ENCODE measurements at regions not wholly inside any gene's neighbourhood (a gene's known extent, or its start where the extent isn't known, plus 50 kb on each side); places are given as distances from the start of the nearest gene placed in this dataset.
"Not testable (repeated sequence)": the region's sequence is repeated elsewhere in the genome, so short reads cannot be mapped to it uniquely, and the experiment has no call there.

DNA sequence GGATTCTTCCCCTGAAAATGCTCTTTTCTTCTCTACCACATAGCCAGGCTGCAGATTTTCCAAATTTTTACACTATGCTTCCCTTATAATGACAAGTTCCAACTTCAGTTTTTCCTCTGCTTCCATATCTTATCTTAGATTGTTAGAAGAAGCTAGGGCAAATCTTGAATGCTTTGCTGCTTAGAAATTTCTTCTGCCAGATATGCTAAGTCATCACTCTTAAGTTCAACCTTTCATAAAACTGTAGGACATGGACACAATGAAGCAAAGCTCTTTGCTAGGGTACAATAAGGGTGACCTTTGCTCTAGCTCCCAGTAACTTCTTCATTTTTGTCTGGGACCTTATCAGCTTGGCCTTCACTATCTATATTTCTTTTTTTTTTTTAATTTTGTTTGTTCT lies 88.7 kb downstream of the NXNL2 start:
- Histone ChIP-seq H3K27ac (ENCODE audit: low read depth, low read length) (no peak overlapping the region), H3K27me3 (ENCODE audit: control insufficient read depth, insufficient read depth, low read length) (no peaks in the 10 kb centered on the region), H3K4me3 (ENCODE audit: low read depth, low read length) (no peak overlapping the region), H3K9me3 (ENCODE audit: control insufficient read depth, insufficient read depth, low read length) (no peaks in the 10 kb centered on the region; the same call in 1 of the 2 replicates)
- CTCF ChIA-PET, result no interaction called here
- DNase-seq (ENCODE audit: low read depth, low spot score), result no peak
- TF ChIP-seq, protein P1, sequence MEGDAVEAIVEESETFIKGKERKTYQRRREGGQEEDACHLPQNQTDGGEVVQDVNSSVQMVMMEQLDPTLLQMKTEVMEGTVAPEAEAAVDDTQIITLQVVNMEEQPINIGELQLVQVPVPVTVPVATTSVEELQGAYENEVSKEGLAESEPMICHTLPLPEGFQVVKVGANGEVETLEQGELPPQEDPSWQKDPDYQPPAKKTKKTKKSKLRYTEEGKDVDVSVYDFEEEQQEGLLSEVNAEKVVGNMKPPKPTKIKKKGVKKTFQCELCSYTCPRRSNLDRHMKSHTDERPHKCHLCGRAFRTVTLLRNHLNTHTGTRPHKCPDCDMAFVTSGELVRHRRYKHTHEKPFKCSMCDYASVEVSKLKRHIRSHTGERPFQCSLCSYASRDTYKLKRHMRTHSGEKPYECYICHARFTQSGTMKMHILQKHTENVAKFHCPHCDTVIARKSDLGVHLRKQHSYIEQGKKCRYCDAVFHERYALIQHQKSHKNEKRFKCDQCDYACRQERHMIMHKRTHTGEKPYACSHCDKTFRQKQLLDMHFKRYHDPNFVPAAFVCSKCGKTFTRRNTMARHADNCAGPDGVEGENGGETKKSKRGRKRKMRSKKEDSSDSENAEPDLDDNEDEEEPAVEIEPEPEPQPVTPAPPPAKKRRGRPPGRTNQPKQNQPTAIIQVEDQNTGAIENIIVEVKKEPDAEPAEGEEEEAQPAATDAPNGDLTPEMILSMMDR (IDR thresholded peaks at IDR 0.05; ENCODE audit: low read depth, low read length), result no peak
- POLR2A ChIA-PET, result no interaction called here

DNA sequence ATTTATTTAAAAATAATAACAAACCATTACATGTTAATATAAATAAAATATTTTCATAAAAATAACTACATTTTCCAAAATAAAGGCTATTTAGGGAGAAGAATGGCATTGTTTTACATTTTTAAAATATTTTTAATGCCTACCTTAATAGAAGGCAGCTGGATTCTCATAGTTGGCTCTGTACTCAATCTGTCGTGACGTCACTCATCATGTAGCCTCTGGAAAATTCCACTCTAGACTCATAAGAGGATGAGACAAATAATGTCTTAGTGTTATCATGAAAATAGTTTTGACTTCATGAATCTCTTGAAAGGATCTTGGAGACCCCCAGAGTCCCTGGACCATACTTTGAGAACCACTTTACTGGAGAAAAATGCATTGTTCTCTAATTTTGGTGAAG lies 93.1 kb downstream of the NXNL2 start:
- Histone ChIP-seq H3K9me3 (ENCODE audit: control insufficient read depth, insufficient read depth, low read length) (no peaks in the 10 kb centered on the region; the same call in 1 of the 2 replicates), H3K27me3 (ENCODE audit: control insufficient read depth, insufficient read depth, low read length) (no peaks in the 10 kb centered on the region), H3K27ac (ENCODE audit: low read depth, low read length) (no peak overlapping the region), H3K4me3 (ENCODE audit: low read depth, low read length) (no peak overlapping the region)
- POLR2A ChIA-PET, result interaction anchor here (0.9 kb wide), 1 partner anchor 17 kb away, joined by 3 read pairs; no protein-coding TSS in a partner anchor
- DNase-seq (ENCODE audit: low read depth, low spot score), result no peak
- CTCF ChIA-PET, result no interaction called here
- TF ChIP-seq, protein P1 (IDR thresholded peaks at IDR 0.05; ENCODE audit: low read depth, low read length), result no peak

DNA sequence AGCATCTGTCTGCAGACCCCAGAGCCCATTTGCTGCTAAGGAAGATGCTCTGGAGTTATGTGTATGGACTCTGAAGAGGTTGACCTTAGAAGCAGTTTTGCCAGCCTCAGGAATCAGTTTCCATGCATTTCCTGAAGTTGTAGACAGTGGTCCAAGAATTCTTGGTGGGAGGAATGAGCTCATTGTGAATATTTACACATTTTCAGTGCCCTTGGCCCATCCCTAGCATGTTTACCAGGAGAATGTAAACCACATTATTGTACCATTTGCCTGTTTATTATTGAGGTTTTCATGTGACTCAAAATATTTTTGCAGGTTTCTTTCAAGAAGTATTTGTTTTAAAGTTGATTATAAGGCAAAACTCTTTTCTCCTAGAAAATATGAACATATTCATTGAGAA lies 93.8 kb downstream of the NXNL2 start:
- POLR2A ChIA-PET, result interaction anchor here (0.9 kb wide), 1 partner anchor 17 kb away, joined by 3 read pairs; no protein-coding TSS in a partner anchor

DNA sequence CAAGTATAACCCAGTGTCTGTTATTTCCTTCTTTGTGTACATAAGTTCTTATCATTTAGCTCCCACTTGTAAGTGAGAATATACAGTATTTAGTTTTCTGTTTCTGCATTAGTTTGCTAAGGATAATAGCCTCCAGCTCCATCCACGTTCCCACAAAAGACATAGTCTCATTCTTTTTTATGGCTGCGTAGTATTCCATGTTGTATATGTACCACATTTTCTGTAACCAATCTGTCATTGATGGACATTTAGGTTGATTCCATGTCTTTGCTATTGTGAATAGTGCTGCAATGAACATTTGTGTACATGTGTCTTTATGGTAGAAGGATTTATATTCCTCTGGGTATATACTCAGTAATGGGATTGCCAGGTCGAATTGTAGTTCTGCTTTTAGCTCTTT lies 95.6 kb downstream of the NXNL2 start:
- CTCF ChIA-PET; DNase-seq (ENCODE audit: low read depth, low spot score); H3K27ac ChIP-seq (ENCODE audit: low read depth, low read length); POLR2A ChIA-PET; H3K9me3 ChIP-seq (ENCODE audit: control insufficient read depth, insufficient read depth, low read length); H3K4me3 ChIP-seq (ENCODE audit: low read depth, low read length); H3K27me3 ChIP-seq (ENCODE audit: control insufficient read depth, insufficient read depth, low read length): not testable (repeated sequence)

More for the DNA sequence above, 93.8 kb downstream of the NXNL2 start:
- Histone ChIP-seq H3K4me3 (ENCODE audit: low read depth, low read length) (no peak overlapping the region), H3K27ac (ENCODE audit: low read depth, low read length) (no peak overlapping the region), H3K27me3 (ENCODE audit: control insufficient read depth, insufficient read depth, low read length) (no peaks in the 10 kb centered on the region), H3K9me3 (ENCODE audit: control insufficient read depth, insufficient read depth, low read length) (no peaks in the 10 kb centered on the region; the same call in 1 of the 2 replicates)
- TF ChIP-seq, protein P1 (IDR thresholded peaks at IDR 0.05; ENCODE audit: low read depth, low read length), result no peak
- DNase-seq (ENCODE audit: low read depth, low spot score), result no peak
- CTCF ChIA-PET, result interaction anchor here (0.7 to 1.2 kb wide), 2 partner anchors 8 to 18 kb away, joined by 3 to 4 read pairs; no protein-coding TSS in a partner anchor

DNA sequence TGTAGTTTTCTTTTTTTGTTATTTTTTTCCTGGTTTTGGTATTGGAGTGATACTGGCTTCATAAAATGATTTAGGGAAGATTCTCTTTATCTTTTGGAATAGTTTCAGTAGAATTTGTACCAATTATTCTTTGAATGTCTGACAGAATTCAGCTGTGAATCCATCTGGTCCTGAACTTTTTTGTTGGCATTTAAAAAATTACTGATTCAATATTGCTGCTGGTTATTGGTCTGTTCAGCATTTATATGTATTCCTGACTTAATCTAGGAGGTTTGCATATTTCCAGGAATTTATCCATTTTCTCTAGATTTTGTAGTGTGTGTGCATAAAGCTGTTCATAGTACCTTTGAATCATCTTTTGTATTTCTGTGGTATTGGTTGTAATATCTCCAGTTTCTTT lies 100.2 kb downstream of the NXNL2 start:
- DNase-seq (ENCODE audit: low read depth, low spot score), result no peak
- POLR2A ChIA-PET, result no interaction called here
- peaks cover 3% of the 10 kb centered on the region for H3K27me3 ChIP-seq (ENCODE audit: control insufficient read depth, insufficient read depth, low read length)
- TF ChIP-seq, protein P1 (IDR thresholded peaks at IDR 0.05; ENCODE audit: low read depth, low read length), result no peak
- H3K27ac ChIP-seq (ENCODE audit: low read depth, low read length), result no peak overlapping the region
- CTCF ChIA-PET, result no interaction called here
- H3K9me3 ChIP-seq (ENCODE audit: control insufficient read depth, insufficient read depth, low read length), result no peaks in the 10 kb centered on the region
- no peak overlapping the region for H3K4me3 ChIP-seq (ENCODE audit: low read depth, low read length)
